ENCODE measurements at regions not wholly inside any gene's neighbourhood (a gene's known extent, or its start where the extent isn't known, plus 50 kb on each side); places are given as distances from the start of the nearest gene placed in this dataset.

GRCh38 chr1:220983877-220984635 lies 104.8 kb downstream of the HLX start:
- H3K9me3 ChIP-seq = no peaks in the 10 kb centered on the region
- H3K4me1 ChIP-seq = no peaks in the 10 kb centered on the region
- H3K36me3 ChIP-seq = no peaks in the 10 kb centered on the region
- H3K27me3 ChIP-seq = no peaks in the 10 kb centered on the region
- intact Hi-C loops (cut with DNase I; ENCODE audit: low total_unique reads) = no loop called here
- TF ChIP-seq CTCF (IDR thresholded peaks at IDR 0.05) = no peak
- H3K4me3 ChIP-seq = no peak overlapping the region
- DNase-seq = peak in 1 of 2 donors; percentile 51
- no peak overlapping the region for H3K27ac ChIP-seq

- H3K4me3 ChIP-seq = no peak overlapping the region
- intact Hi-C loops (cut with DNase I; ENCODE audit: low total_unique reads) = no loop called here
- no peaks in the 10 kb centered on the region for H3K36me3 ChIP-seq
- H3K27me3 ChIP-seq = no peaks in the 10 kb centered on the region
- TF ChIP-seq CTCF (IDR thresholded peaks at IDR 0.05) = no peak
- no peak for DNase-seq
- H3K4me1 ChIP-seq = peaks cover 0 to 8% (median 0%) of the 10 kb centered on the region in 4 donors
- no peaks in the 10 kb centered on the region for H3K9me3 ChIP-seq
- H3K27ac ChIP-seq = no peak overlapping the region
Observed at GRCh38 chr1:220990427-220991339, 111.4 kb downstream of the HLX start.

- DNase-seq = no peak
- intact Hi-C loops (cut with DNase I; ENCODE audit: low total_unique reads) = no loop called here
- Histone ChIP-seq H3K36me3 (no peaks in the 10 kb centered on the region), H3K4me3 (no peak overlapping the region), H3K27ac (no peak overlapping the region), H3K9me3 (no peaks in the 10 kb centered on the region), H3K4me1 (peaks cover 0 to 8% (median 0%) of the 10 kb centered on the region in 4 donors), H3K27me3 (no peaks in the 10 kb centered on the region)
- no peak for TF ChIP-seq CTCF (IDR thresholded peaks at IDR 0.05)
Observed at GRCh38 chr1:220991506-220991905, 112.3 kb downstream of the HLX start.

- peaks cover 0 to 8% (median 0%) of the 10 kb centered on the region in 4 donors for H3K4me1 ChIP-seq
- no peaks in the 10 kb centered on the region for H3K9me3 ChIP-seq
- DNase-seq = no peak
- no peak for TF ChIP-seq CTCF (IDR thresholded peaks at IDR 0.05)
- peak overlapping the region; percentile 32 for H3K4me3 ChIP-seq
- intact Hi-C loops (cut with DNase I; ENCODE audit: low total_unique reads) = no loop called here
- no peak overlapping the region for H3K27ac ChIP-seq
- H3K36me3 ChIP-seq = no peaks in the 10 kb centered on the region
- H3K27me3 ChIP-seq = no peaks in the 10 kb centered on the region
Observed at GRCh38 chr1:220991959-220992704, 112.9 kb downstream of the HLX start.

GRCh38 chr1:220992705-220993052 lies 113.4 kb downstream of the HLX start:
- no peak for DNase-seq
- Histone ChIP-seq H3K4me1 (peaks cover 0 to 8% (median 0%) of the 10 kb centered on the region in 4 donors), H3K27me3 (no peaks in the 10 kb centered on the region), H3K9me3 (no peaks in the 10 kb centered on the region), H3K36me3 (no peaks in the 10 kb centered on the region), H3K4me3 (peak overlapping the region; percentile 32), H3K27ac (no peak overlapping the region)
- TF ChIP-seq CTCF (IDR thresholded peaks at IDR 0.05) = no peak
- intact Hi-C loops (cut with DNase I; ENCODE audit: low total_unique reads) = no loop called here
